NT2/D1 (cell line): ENCODE measurements at regions not wholly inside any gene's neighbourhood (a gene's known extent, or its start where the extent isn't known, plus 50 kb on each side); places are given as distances from the start of the nearest gene placed in this dataset.

ENCODE experiments used
- YY1 ChIP-seq: IDR thresholded peaks from 2 replicates; pipeline ENCODE4 v1.6.1; 2011; ENCODE audit not compliant: insufficient read length, insufficient read depth
- ZNF274 ChIP-seq: IDR thresholded peaks from 2 replicates; pipeline ENCODE4 v1.6.1; 2011; ENCODE audit warnings: mild to moderate bottlenecking, low read depth, low read length

GRCh38 chr10:118927321-118927720 lies 102.2 kb upstream of the NANOS1 start:
- TF ChIP-seq ZNF274, result no peak
- no peak for TF ChIP-seq YY1
